ENCODE measurements at regions not wholly inside any gene's neighbourhood (a gene's known extent, or its start where the extent isn't known, plus 50 kb on each side); places are given as distances from the start of the nearest gene placed in this dataset.

DNA sequence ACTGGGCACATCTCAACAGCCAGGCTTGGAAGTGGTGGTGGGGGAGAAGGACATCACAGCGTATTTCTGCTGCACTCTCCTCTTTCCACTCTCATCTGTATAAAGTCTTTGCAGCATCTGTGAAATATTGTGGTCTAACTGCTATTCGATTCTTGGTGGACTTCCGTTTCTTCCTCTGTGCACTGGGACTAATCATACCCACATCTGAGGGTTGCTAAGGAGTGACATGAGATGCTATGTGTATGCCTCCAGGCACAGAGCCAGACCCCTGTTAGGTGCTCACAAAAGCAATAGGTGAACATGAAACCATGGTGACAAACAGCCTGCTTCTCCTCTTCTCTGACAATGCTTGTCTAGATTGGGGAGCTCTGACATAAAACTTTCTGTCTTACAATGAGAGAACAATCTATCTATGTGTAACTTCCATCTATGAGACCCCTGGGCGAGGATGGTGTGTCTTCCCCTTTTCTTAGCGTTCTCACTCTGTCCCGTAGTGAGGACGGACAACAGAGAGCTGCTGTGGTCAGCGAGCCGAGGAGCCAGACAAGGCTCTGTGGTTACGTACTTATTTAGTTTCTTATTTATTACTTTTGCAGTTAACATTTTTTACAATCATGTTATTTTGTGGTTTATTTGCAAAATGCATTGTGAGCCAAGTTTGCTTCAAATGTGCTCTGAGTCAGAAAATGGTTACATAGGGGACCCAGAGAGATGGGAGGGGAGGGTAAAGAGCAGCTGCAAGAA, 196.7 kb upstream of the TPRG1 start:
- Histone ChIP-seq H3K27ac (ENCODE audit: low read length) (no peak overlapping the region), H3K36me3 (ENCODE audit: control insufficient read depth, insufficient read depth, low read length) (no peaks in the 10 kb centered on the region), H3K4me1 (ENCODE audit: control insufficient read depth, insufficient read depth, low read length) (peaks cover 15% of the 10 kb centered on the region), H3K4me3 (ENCODE audit: low read length) (no peak overlapping the region), H3K27me3 (ENCODE audit: control insufficient read depth, insufficient read depth, low read length) (no peaks in the 10 kb centered on the region), H3K9me3 (ENCODE audit: control insufficient read depth, insufficient read depth, low read length) (no peaks in the 10 kb centered on the region)
- peaks cover 7 to 15% of the 10 kb centered on the region in 2 donors for H3K27me3 Mint-ChIP-seq (ENCODE audit: low read depth in 2 of 2)
- intact Hi-C loops (cut with micrococcal nuclease), result no loop called here
- 9% methylated on average over 5 of the region's 10 CpGs for WGBS (ENCODE audit: insufficient coverage)
- no peak overlapping the region for H3K4me3 Mint-ChIP-seq
- TF ChIP-seq, protein P1, sequence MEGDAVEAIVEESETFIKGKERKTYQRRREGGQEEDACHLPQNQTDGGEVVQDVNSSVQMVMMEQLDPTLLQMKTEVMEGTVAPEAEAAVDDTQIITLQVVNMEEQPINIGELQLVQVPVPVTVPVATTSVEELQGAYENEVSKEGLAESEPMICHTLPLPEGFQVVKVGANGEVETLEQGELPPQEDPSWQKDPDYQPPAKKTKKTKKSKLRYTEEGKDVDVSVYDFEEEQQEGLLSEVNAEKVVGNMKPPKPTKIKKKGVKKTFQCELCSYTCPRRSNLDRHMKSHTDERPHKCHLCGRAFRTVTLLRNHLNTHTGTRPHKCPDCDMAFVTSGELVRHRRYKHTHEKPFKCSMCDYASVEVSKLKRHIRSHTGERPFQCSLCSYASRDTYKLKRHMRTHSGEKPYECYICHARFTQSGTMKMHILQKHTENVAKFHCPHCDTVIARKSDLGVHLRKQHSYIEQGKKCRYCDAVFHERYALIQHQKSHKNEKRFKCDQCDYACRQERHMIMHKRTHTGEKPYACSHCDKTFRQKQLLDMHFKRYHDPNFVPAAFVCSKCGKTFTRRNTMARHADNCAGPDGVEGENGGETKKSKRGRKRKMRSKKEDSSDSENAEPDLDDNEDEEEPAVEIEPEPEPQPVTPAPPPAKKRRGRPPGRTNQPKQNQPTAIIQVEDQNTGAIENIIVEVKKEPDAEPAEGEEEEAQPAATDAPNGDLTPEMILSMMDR (IDR thresholded peaks at IDR 0.05), result no peak
- DNase-seq (peak in 1 of 2 donors; percentile 64), ATAC-seq (peak; percentile 60 to 89 (median 72))
- H3K27ac Mint-ChIP-seq, result peak overlapping the region in 1 of 2 donors; percentile 37
- no peaks in the 10 kb centered on the region for H3K9me3 Mint-ChIP-seq
- no peaks in the 10 kb centered on the region for H3K36me3 Mint-ChIP-seq
- peaks cover 11 to 17% of the 10 kb centered on the region in 2 donors for H3K4me1 Mint-ChIP-seq

DNA sequence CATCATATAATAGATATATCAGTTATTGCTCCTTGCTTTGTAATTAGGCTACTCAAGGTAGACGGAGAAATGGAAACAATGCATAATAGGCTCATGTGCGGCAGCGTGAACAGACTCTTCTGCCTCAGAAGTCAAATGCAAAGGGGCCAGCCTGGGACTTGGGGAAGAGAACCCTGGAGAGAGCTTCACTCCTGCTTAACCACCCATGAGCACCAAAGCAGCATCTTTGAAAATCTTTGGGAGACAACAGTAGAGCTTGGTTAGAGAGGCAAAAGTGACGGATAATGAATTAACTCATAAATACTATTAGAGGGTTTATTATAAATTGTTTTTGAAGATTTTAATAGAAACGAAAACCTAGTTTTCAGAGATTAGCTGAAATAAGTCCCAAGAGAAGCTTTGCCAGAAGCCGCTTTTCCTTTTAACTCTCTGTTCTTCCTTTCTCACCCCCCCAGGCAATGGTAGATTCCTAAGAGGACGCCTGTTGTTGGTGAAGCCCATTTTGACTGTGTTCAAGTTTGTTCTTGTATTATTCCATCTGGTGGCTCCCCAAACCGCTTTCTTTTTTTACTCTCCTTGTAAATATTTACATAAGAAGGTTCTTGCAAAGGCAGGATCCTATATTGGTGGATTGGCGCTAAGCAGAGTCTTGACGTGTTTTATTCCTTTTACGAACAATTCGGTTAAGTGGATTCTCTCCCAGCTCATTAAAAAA, 196.0 kb upstream of the TPRG1 start:
- DNase-seq, result no peak
- H3K4me1 Mint-ChIP-seq, result peaks cover 11 to 17% of the 10 kb centered on the region in 2 donors

DNA sequence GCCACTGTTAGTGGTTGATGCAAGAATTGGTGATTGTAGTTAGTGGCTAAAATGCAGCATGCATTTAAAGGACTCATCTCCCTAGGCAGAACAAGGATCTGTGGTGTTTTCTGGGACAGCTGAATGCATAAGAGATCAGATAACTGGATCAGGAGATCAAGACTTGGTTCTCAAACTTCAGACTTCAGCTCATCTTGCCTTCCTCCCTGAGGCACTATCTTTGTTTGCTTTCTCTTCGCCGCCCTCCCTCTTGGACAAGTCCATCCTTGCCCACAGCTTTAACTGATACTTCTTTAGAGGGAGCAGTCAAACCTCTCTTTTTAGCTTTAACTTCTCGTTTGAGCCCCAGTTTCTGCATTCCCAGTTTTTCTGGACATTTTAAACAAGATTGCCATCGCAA, 195.4 kb upstream of the TPRG1 start:
- intact Hi-C loops (cut with micrococcal nuclease), result no loop called here
- H3K4me3 Mint-ChIP-seq, result no peak overlapping the region
- H3K9me3 Mint-ChIP-seq, result no peaks in the 10 kb centered on the region

More for the DNA sequence above, 196.0 kb upstream of the TPRG1 start:
- TF ChIP-seq, protein P1 (IDR thresholded peaks at IDR 0.05), result no peak
- Histone ChIP-seq H3K36me3 (ENCODE audit: control insufficient read depth, insufficient read depth, low read length) (no peaks in the 10 kb centered on the region), H3K9me3 (ENCODE audit: control insufficient read depth, insufficient read depth, low read length) (no peaks in the 10 kb centered on the region), H3K4me3 (ENCODE audit: low read length) (no peak overlapping the region), H3K27me3 (ENCODE audit: control insufficient read depth, insufficient read depth, low read length) (no peaks in the 10 kb centered on the region), H3K27ac (ENCODE audit: low read length) (no peak overlapping the region), H3K4me1 (ENCODE audit: control insufficient read depth, insufficient read depth, low read length) (peaks cover 15% of the 10 kb centered on the region)
- H3K27me3 Mint-ChIP-seq (ENCODE audit: low read depth in 2 of 2), result peaks cover 5 to 12% of the 10 kb centered on the region in 2 donors
- H3K36me3 Mint-ChIP-seq, result no peaks in the 10 kb centered on the region
- peak overlapping the region in 1 of 2 donors; percentile 37 for H3K27ac Mint-ChIP-seq
- WGBS (ENCODE audit: insufficient coverage), result 91% methylated on average over 10 of the region's 12 CpGs
- no peaks in the 10 kb centered on the region for H3K9me3 Mint-ChIP-seq
- H3K4me3 Mint-ChIP-seq, result no peak overlapping the region
- ATAC-seq, result no peak
- intact Hi-C loops (cut with micrococcal nuclease), result no loop called here

More for the DNA sequence above, 195.4 kb upstream of the TPRG1 start:
- H3K27me3 Mint-ChIP-seq (ENCODE audit: low read depth in 2 of 2), result peaks cover 5 to 7% of the 10 kb centered on the region in 2 donors
- TF ChIP-seq, protein P1 (IDR thresholded peaks at IDR 0.05), result no peak
- Histone ChIP-seq H3K9me3 (ENCODE audit: control insufficient read depth, insufficient read depth, low read length) (no peaks in the 10 kb centered on the region), H3K27ac (ENCODE audit: low read length) (no peak overlapping the region), H3K4me1 (ENCODE audit: control insufficient read depth, insufficient read depth, low read length) (peaks cover 15% of the 10 kb centered on the region), H3K4me3 (ENCODE audit: low read length) (no peak overlapping the region), H3K36me3 (ENCODE audit: control insufficient read depth, insufficient read depth, low read length) (no peaks in the 10 kb centered on the region), H3K27me3 (ENCODE audit: control insufficient read depth, insufficient read depth, low read length) (no peaks in the 10 kb centered on the region)
- WGBS (ENCODE audit: insufficient coverage), result 97% methylated on average over 3 of the region's 4 CpGs
- H3K36me3 Mint-ChIP-seq, result no peaks in the 10 kb centered on the region
- no peak for DNase-seq
- no peak overlapping the region for H3K27ac Mint-ChIP-seq
- no peak for ATAC-seq
- H3K4me1 Mint-ChIP-seq, result peaks cover 11 to 17% of the 10 kb centered on the region in 2 donors

All from natural killer cell (primary cell).